T-helper 1 cell treated with Interleukin-12 subunit alpha and Interleukin-12 subunit beta and Interleukin-4 antibody, amounts not matched to agents 30 μg/mL and 1 μg/mL, for 36 hours (primary cell): ENCODE measurements at regions not wholly inside any gene's neighbourhood (a gene's known extent, or its start where the extent isn't known, plus 50 kb on each side); places are given as distances from the start of the nearest gene placed in this dataset.
"Not testable (repeated sequence)": the region's sequence is repeated elsewhere in the genome, so short reads cannot be mapped to it uniquely, and the experiment has no call there.

Experiments
- H3K27ac Mint-ChIP-seq: one replicate; pipeline ENCODE4 v1.8.0; 2021; ENCODE audit warnings: mild to moderate bottlenecking, mixed read lengths
- H3K27me3 Mint-ChIP-seq: one replicate; pipeline ENCODE4 v1.8.0; 2021; ENCODE audit warnings: low read depth, mixed read lengths
- H3K36me3 Mint-ChIP-seq: one replicate; pipeline ENCODE4 v1.8.0; 2021; ENCODE audit warnings: low read depth, mixed read lengths
- H3K4me1 Mint-ChIP-seq: one replicate; pipeline ENCODE4 v1.8.0; 2021; ENCODE audit warnings: low read depth, mixed read lengths
- H3K4me3 Mint-ChIP-seq: one replicate; pipeline ENCODE4 v1.8.0; 2021; ENCODE audit warnings: mild to moderate bottlenecking, moderate library complexity, mixed read lengths
- H3K9me3 Mint-ChIP-seq: one replicate; pipeline ENCODE4 v1.8.0; 2021; ENCODE audit warnings: mixed read lengths

GRCh38 chr9:88259001-88259400, 120.7 kb upstream of the SPATA31C2 start:
- H3K9me3 Mint-ChIP-seq: peaks cover 8% of the 10 kb centered on the region
- peaks cover 3% of the 10 kb centered on the region for H3K27me3 Mint-ChIP-seq
- H3K4me1 Mint-ChIP-seq: peaks cover 6% of the 10 kb centered on the region
- H3K4me3 Mint-ChIP-seq: no peak overlapping the region
- no peak overlapping the region for H3K27ac Mint-ChIP-seq
- no peaks in the 10 kb centered on the region for H3K36me3 Mint-ChIP-seq

- Mint-ChIP-seq H3K4me3 (no peak overlapping the region), H3K36me3 (no peaks in the 10 kb centered on the region), H3K27me3 (peaks cover 3% of the 10 kb centered on the region), H3K9me3 (peaks cover 12% of the 10 kb centered on the region), H3K27ac (no peak overlapping the region), H3K4me1 (peaks cover 6% of the 10 kb centered on the region)
Measured at GRCh38 chr9:88258601-88259000, 120.3 kb upstream of the SPATA31C2 start.

- Mint-ChIP-seq H3K4me3 (no peak overlapping the region), H3K27ac (no peak overlapping the region), H3K36me3 (no peaks in the 10 kb centered on the region), H3K9me3 (peaks cover 16% of the 10 kb centered on the region), H3K4me1 (peaks cover 6% of the 10 kb centered on the region), H3K27me3 (peaks cover 6% of the 10 kb centered on the region)
Measured at GRCh38 chr9:88258024-88258423, 119.7 kb upstream of the SPATA31C2 start.

- Mint-ChIP-seq H3K27ac (no peak overlapping the region), H3K4me3 (no peak overlapping the region), H3K4me1 (peaks cover 2% of the 10 kb centered on the region), H3K27me3 (peaks cover 7% of the 10 kb centered on the region), H3K36me3 (no peaks in the 10 kb centered on the region), H3K9me3 (peaks cover 31% of the 10 kb centered on the region)
Measured at GRCh38 chr9:88256216-88256615, 117.9 kb upstream of the SPATA31C2 start.

GRCh38 chr9:88255806-88256205, 117.5 kb upstream of the SPATA31C2 start:
- H3K4me3 Mint-ChIP-seq, H3K36me3 Mint-ChIP-seq, H3K4me1 Mint-ChIP-seq, H3K27me3 Mint-ChIP-seq, H3K27ac Mint-ChIP-seq: not testable (repeated sequence)
- H3K9me3 Mint-ChIP-seq: peaks cover 35% of the 10 kb centered on the region

GRCh38 chr9:88251903-88252302, 113.6 kb upstream of the SPATA31C2 start:
- H3K4me3 Mint-ChIP-seq: no peak overlapping the region
- H3K27me3 Mint-ChIP-seq: peaks cover 16% of the 10 kb centered on the region
- peaks cover 45% of the 10 kb centered on the region for H3K9me3 Mint-ChIP-seq
- no peak overlapping the region for H3K27ac Mint-ChIP-seq
- no peaks in the 10 kb centered on the region for H3K4me1 Mint-ChIP-seq
- H3K36me3 Mint-ChIP-seq: peaks cover 3% of the 10 kb centered on the region

- H3K27me3 Mint-ChIP-seq: peaks cover 41% of the 10 kb centered on the region
- no peak overlapping the region for H3K4me3 Mint-ChIP-seq
- H3K36me3 Mint-ChIP-seq: no peaks in the 10 kb centered on the region
- H3K4me1 Mint-ChIP-seq: no peaks in the 10 kb centered on the region
- H3K27ac Mint-ChIP-seq: no peak overlapping the region
- no peaks in the 10 kb centered on the region for H3K9me3 Mint-ChIP-seq
Measured at GRCh38 chr9:88243736-88244135, 105.5 kb upstream of the SPATA31C2 start.

- H3K27ac Mint-ChIP-seq: no peak overlapping the region
- H3K9me3 Mint-ChIP-seq: no peaks in the 10 kb centered on the region
- H3K4me1 Mint-ChIP-seq: peaks cover 2% of the 10 kb centered on the region
- H3K36me3 Mint-ChIP-seq: no peaks in the 10 kb centered on the region
- no peak overlapping the region for H3K4me3 Mint-ChIP-seq
- H3K27me3 Mint-ChIP-seq: peaks cover 39% of the 10 kb centered on the region
Measured at GRCh38 chr9:88242879-88243278, 104.6 kb upstream of the SPATA31C2 start.

- H3K27me3 Mint-ChIP-seq: peaks cover 47% of the 10 kb centered on the region
- H3K4me1 Mint-ChIP-seq: peaks cover 5% of the 10 kb centered on the region
- H3K36me3 Mint-ChIP-seq: no peaks in the 10 kb centered on the region
- H3K9me3 Mint-ChIP-seq: no peaks in the 10 kb centered on the region
- no peak overlapping the region for H3K4me3 Mint-ChIP-seq
- H3K27ac Mint-ChIP-seq: no peak overlapping the region
Measured at GRCh38 chr9:88237991-88238571, 99.8 kb upstream of the SPATA31C2 start.

- peaks cover 1% of the 10 kb centered on the region for H3K9me3 Mint-ChIP-seq
- no peaks in the 10 kb centered on the region for H3K36me3 Mint-ChIP-seq
- peaks cover 5% of the 10 kb centered on the region for H3K4me1 Mint-ChIP-seq
- H3K4me3 Mint-ChIP-seq: no peak overlapping the region
- H3K27ac Mint-ChIP-seq: no peak overlapping the region
- H3K27me3 Mint-ChIP-seq: peaks cover 46% of the 10 kb centered on the region
Measured at GRCh38 chr9:88237479-88237961, 99.2 kb upstream of the SPATA31C2 start.

GRCh38 chr9:88236511-88237478, 98.5 kb upstream of the SPATA31C2 start:
- H3K9me3 Mint-ChIP-seq: peaks cover 9% of the 10 kb centered on the region
- H3K27ac Mint-ChIP-seq: no peak overlapping the region
- no peaks in the 10 kb centered on the region for H3K36me3 Mint-ChIP-seq
- peaks cover 5% of the 10 kb centered on the region for H3K4me1 Mint-ChIP-seq
- peaks cover 51% of the 10 kb centered on the region for H3K27me3 Mint-ChIP-seq
- H3K4me3 Mint-ChIP-seq: no peak overlapping the region

- Mint-ChIP-seq H3K27me3 (peaks cover 51% of the 10 kb centered on the region), H3K9me3 (peaks cover 13% of the 10 kb centered on the region), H3K4me1 (peaks cover 5% of the 10 kb centered on the region), H3K36me3 (no peaks in the 10 kb centered on the region), H3K4me3 (no peak overlapping the region), H3K27ac (no peak overlapping the region)
Measured at GRCh38 chr9:88235615-88236014, 97.3 kb upstream of the SPATA31C2 start.

GRCh38 chr9:88234114-88234513, 95.8 kb upstream of the SPATA31C2 start:
- Mint-ChIP-seq H3K27me3 (peaks cover 52% of the 10 kb centered on the region), H3K27ac (no peak overlapping the region), H3K9me3 (peaks cover 13% of the 10 kb centered on the region), H3K4me3 (no peak overlapping the region), H3K4me1 (peaks cover 5% of the 10 kb centered on the region), H3K36me3 (no peaks in the 10 kb centered on the region)

- Mint-ChIP-seq H3K9me3 (peaks cover 13% of the 10 kb centered on the region), H3K27ac (no peak overlapping the region), H3K27me3 (peaks cover 51% of the 10 kb centered on the region)
Measured at GRCh38 chr9:88233091-88233490, 94.8 kb upstream of the SPATA31C2 start.

GRCh38 chr9:88230612-88231011, 92.3 kb upstream of the SPATA31C2 start:
- Mint-ChIP-seq H3K36me3 (no peaks in the 10 kb centered on the region), H3K27ac (no peak overlapping the region), H3K27me3 (peaks cover 36% of the 10 kb centered on the region), H3K9me3 (peaks cover 13% of the 10 kb centered on the region), H3K4me3 (no peak overlapping the region), H3K4me1 (no peaks in the 10 kb centered on the region)

More at GRCh38 chr9:88233091-88233490, 94.8 kb upstream of the SPATA31C2 start:
- Mint-ChIP-seq H3K4me3 (no peak overlapping the region), H3K36me3 (no peaks in the 10 kb centered on the region), H3K4me1 (peaks cover 4% of the 10 kb centered on the region)
